OCI-M2 (cell line): ENCODE measurements at regions not wholly inside any gene's neighbourhood (a gene's known extent, or its start where the extent isn't known, plus 50 kb on each side); places are given as distances from the start of the nearest gene placed in this dataset.

Experiments used
- DNase-seq: peaks from one replicate; lab custom pipeline; 2025; ENCODE audit not compliant: unreplicated experiment; lab: John Stamatoyannopoulos, UW

DNA sequence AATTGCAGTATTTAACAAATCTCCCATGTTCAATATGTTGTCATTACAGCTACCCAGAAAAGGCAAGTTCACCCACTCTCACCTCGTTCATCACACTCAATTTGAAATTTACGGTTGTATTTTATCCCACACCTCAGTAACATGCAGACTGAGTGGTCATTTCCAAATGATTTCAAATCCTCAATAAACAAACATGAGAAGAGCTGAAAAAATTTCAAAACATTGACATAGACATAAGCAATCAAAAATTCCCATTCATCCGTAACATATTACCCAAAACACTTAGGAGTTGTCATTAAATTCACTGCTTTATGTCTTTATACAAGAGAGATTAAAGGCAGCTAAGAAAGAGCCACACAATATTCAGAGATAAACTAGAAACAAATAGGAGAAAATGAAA is 61.7 kb upstream of the NEBL start:
- no peak for DNase-seq

- no peak for DNase-seq
Measured at GRCh38 chr10:20958225-20958624, 61.1 kb upstream of the NEBL start.

- no peak for DNase-seq
Measured at GRCh38 chr10:20957744-20958143, 60.6 kb upstream of the NEBL start.

- DNase-seq = no peak
Measured at GRCh38 chr10:20956843-20957242, 59.7 kb upstream of the NEBL start.

GRCh38 chr10:20955355-20955893 is 58.3 kb upstream of the NEBL start:
- no peak for DNase-seq

GRCh38 chr10:20954519-20954918 is 57.4 kb upstream of the NEBL start:
- no peak for DNase-seq

- DNase-seq = no peak
Measured at GRCh38 chr10:20953120-20953519, 56.0 kb upstream of the NEBL start.

DNA sequence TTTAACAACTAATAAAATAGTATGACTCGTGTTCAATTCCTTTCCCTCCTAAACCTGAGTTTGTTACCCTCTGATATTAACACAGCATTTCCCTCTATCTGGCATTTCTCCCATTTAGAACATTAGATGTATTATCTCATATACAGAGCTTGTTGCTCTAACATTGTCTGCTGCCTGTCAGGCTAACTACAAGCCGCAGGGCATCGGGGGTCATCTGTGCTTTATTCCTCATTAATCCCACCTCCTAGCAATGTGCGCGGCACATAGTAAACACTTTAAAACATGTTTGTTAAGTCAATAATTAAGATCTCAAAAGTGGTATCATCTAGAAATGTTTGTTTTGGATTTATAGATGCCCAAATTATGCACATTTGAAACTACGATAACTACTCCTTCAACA is 52.9 kb upstream of the NEBL start:
- no peak for DNase-seq

DNA sequence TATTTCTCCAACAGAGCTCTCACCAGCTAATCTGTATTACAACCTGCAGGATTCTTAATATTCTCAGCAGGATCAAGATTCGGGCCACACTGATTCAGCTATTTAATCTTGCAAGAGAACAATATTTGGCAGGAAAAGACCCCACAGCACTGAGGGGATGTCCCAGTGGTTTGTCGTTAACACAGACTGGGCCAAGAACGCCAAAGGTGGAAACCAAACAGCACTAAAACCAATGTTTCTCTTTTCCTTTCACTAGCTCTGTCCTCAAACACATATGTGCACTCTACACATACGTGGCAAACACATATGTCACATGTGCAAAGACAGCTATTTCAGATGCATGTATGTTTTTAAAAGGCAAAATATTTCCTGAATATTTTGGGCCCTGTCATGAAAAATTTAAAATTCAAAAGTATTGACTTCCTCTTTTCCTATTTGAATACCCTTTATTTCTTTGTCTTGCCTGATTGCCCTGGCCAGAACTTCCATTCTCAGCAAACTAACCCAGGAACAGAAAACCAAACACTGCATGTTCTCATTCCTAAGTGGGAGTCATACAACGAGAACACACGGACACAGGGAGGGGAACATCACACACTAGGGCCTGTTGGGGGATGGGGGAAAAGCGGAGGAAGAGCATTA is 51.7 kb upstream of the NEBL start:
- no peak for DNase-seq
